ENCODE measurements at regions not wholly inside any gene's neighbourhood (a gene's known extent, or its start where the extent isn't known, plus 50 kb on each side); places are given as distances from the start of the nearest gene placed in this dataset.

DNA sequence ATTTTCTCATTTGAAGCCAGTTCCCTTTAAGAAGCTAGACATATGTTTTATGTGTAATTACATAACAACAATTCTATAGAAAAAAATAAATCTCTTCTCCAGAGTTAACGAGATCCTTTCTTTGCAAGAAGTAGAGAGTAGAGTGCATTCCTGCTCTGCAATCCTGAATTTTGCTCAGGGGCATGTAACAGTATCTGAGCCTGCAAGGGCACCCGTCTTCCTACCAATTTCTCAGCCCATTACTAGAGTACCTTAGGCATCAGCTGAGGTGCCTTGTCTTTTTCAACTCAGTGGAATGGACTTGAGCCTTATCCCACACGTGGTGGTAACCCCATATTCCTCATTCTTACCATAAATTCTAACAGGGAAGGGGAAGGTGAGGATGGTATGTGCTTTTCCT is 205.9 kb downstream of the IKZF2 start:
- no peak for DNase-seq (ENCODE audit: low read depth)

DNA sequence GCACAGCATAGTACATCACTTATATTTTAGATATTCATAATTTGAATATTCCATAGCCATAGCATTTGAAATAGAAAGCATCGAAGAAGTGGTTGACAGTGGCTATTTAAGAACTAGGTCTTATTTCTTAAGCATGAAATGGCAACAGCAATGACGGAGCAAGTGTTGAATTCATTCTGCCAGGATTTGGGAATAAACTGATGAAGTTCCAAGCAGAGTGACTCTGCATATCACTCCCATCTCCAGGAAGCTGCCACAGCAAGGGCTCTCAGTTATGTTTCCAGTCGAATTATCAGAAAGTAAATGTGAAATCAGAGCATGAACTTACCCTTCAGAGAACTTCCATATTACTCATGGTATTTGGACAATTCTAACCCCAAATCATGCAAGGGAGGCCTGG is 208.1 kb downstream of the IKZF2 start:
- DNase-seq (ENCODE audit: low read depth): no peak

- DNase-seq (ENCODE audit: low read depth): no peak
Observed at GRCh38 chr2:212941361-212941760, 210.1 kb downstream of the IKZF2 start.

DNA sequence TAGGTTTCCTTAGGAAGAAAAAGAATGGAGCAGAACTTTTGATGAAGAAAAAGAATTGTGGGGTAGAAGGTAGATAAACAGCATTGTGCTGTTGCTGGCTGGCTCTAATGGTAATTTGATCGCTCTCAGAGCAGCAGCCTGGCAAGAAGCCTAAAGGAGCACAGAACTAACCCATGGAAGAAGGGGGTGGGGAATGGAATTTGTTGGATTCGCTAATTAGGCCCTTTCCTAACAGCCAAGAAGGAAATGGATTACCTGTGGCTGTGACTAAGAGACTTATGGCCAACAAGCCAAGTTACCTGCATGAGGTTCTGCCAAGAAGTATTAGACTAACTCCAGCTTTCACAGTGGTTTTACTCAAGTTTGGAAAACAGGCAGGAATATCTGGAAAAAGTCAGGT is 210.6 kb downstream of the IKZF2 start:
- peak; percentile 7 for DNase-seq (ENCODE audit: low read depth)

DNA sequence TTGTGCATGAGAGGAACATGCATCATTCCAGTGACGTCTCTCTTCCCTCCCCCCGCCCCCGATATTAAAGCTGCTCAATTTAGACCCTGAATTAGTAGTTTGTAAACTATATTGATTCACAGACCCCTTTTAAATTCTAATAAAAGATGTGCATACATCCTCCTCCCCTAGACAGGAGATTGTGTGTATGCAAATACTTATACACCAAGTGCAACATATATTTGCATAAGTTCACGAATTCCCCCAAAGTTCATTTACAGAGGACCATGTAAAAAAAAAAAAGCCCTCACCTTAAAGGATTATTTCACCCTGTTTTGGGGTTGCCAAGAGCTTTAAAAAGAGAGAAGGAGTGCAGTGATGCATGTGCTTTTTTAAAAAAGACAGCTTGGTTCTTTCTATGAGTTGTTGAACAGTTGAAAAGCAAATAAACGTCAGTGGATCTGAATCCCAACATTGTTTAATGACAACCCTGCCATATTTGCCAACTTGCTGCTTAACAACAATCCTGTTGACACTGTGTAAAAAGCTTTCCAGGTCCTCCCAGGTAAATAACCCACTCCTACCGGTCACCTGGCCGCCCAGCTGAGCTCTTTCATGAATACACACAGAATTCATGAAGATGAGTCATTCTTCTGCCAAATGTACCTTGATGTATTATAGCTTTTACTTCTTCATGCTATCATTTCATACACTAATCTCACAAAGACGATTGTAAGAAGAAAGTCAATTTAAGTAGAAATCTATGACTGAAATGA is 211.5 kb downstream of the IKZF2 start:
- no peak for DNase-seq (ENCODE audit: low read depth)

- no peak for DNase-seq (ENCODE audit: low read depth)
Observed at GRCh38 chr2:212938144-212938793, 213.1 kb downstream of the IKZF2 start.

DNA sequence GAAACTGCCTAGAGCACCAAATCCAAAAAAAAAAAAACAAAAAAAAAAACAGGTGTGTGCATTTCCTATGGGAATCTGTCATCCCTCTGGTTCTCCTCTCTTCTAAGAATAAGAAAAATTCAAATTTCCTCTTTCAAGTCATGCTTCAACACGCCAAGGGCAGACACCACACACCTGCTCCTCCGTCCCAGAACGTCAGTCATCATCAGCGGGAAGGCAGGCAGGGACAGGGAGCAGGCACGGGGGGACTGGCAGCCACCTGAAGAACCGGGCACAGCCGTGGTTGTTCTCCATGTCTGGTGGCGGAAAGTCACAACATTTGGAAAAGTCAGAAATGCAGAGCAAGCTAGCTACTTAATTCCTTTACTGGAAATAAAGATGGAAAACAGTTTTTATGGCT is 214.8 kb downstream of the IKZF2 start:
- no peak for DNase-seq (ENCODE audit: low read depth)

GRCh38 chr2:212935752-212936151 is 215.7 kb downstream of the IKZF2 start:
- no peak for DNase-seq (ENCODE audit: low read depth)

GRCh38 chr2:212931271-212931670 is 220.1 kb downstream of the IKZF2 start:
- no peak for DNase-seq (ENCODE audit: low read depth)

- DNase-seq (ENCODE audit: low read depth): no peak
Observed at GRCh38 chr2:212930556-212931260, 220.7 kb downstream of the IKZF2 start.

GRCh38 chr2:212929971-212930370 is 221.4 kb downstream of the IKZF2 start:
- DNase-seq (ENCODE audit: low read depth): no peak

DNA sequence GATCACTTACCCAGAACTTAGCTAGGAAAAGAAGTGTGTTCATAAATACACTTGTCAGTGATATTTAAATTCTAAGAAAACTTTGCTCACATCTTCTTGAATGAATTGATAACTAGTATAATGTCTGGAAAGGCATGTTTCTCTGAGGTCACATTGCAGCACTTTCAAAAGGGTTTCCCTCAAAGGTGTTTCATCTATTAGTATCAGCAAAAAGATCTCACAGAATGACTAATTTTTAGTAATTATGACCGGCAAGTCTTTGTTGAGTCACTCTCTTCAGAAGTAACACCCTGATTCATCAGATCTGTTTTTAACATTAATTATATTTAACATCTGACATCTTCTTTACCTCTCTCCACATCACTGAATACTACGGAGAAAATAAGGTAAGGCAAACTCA is 222.3 kb downstream of the IKZF2 start:
- no peak for DNase-seq (ENCODE audit: low read depth)

GRCh38 chr2:212928681-212929080 is 222.7 kb downstream of the IKZF2 start:
- DNase-seq (ENCODE audit: low read depth): no peak

- no peak for DNase-seq (ENCODE audit: low read depth)
Observed at GRCh38 chr2:212926940-212927339, 224.5 kb downstream of the IKZF2 start.

- no peak for DNase-seq (ENCODE audit: low read depth)
Observed at GRCh38 chr2:212923393-212923792, 228.0 kb downstream of the IKZF2 start.

GRCh38 chr2:212922701-212923100 is 228.7 kb downstream of the IKZF2 start:
- no peak for DNase-seq (ENCODE audit: low read depth)

DNA sequence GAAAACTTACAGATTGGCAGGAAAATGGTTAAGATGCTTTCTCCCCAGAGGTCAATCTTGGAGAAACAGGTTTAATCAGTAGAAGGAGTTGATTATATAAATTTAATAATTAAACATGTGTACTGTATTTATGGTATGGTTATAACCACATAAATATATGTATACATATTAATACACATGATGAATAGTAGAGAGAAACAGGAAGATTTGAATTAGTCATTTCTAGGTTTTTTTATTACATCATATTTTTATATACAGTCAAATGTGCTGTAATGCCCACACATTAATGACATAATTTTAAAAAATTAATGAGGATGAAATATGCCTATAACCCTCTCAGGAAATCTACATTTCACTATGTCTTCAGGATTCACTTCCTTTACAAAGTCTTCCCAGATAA is 229.7 kb downstream of the IKZF2 start:
- DNase-seq (ENCODE audit: low read depth): no peak

- DNase-seq (ENCODE audit: low read depth): no peak
Observed at GRCh38 chr2:212921061-212921460, 230.4 kb downstream of the IKZF2 start.

DNA sequence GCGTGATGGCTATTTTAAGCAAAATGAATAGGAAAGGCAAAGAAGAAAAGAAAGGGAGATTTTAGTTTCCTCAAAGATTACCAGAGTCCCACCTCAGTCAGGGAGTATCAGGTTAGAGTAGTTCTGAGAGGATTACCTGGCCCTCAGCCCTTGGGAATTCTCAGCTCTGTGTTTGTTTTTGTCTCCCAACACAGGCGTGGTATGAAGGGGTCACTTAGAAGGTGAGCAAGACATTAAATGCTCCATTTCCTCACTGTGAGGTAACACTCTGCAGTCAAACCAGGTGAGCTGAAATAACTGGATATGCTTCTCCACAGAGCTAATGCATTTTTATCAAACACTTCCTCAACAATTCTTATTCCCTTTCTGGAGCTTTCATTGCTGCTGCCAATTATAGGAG is 232.2 kb downstream of the IKZF2 start:
- no peak for DNase-seq (ENCODE audit: low read depth)

DNA sequence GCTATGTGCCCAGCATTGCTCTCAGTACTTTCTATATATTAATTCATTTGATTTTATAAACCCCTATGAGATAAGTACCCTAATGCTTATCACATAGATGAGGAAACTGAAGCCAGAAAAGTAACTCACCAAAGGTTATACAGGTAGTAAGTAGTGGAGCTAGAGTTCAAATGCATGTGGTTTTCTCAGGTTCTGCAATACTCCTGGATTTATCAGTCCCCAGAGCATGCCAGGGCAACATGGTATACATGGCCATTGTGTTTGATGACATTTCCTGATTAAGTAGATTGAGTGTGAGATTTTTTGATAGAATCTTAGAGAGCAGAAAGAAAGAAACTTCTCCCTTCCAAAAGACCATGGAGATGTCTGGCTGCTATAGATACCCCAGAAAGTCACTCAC is 233.1 kb downstream of the IKZF2 start:
- DNase-seq (ENCODE audit: low read depth): no peak

DNA sequence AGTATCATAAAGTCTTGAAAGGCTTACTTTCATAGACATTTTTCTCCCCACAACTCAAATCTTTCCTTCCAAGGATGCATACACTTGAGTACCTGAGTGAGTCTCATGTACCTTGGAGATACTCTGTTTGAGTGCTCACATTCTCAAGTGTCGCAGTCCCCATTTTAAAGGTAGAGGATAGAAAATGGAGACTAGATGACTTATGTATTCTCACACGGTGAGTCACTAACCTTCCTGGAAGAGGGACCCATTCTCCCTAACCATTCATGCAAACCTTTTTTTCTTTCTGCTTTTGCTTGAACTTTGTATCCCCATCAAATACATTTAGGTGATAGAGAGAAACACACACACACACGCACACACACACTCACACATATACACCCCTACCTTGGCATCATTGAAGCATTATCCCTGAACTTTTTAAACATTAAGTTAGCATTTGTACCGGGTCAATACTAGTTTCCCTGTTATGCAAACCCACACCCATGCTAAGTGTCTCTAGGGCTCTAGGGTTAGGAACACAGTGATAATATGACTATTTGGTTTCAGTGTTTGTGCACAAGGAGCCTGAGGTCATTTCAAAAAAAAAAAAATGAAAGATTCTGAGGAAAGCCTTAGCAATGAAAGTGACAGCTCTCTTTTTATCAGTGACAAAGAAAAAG is 236.2 kb downstream of the IKZF2 start:
- DNase-seq (ENCODE audit: low read depth): peak; percentile 11

- no peak for DNase-seq (ENCODE audit: low read depth)
Observed at GRCh38 chr2:212914392-212914791, 237.0 kb downstream of the IKZF2 start.

Data from HT1080 (cell line).